Right atrium auricular region (tissue), 2 donors: ENCODE measurements at regions not wholly inside any gene's neighbourhood (a gene's known extent, or its start where the extent isn't known, plus 50 kb on each side); places are given as distances from the start of the nearest gene placed in this dataset.
"Not testable (repeated sequence)": the region's sequence is repeated elsewhere in the genome, so short reads cannot be mapped to it uniquely, and the experiment has no call there.

Source experiments
- DNase-seq: peaks from one replicate; pipeline ENCODE4 v3.0.0-alpha.2; 2019; ENCODE audit warnings: low spot score
- H3K27ac ChIP-seq, 2 donors: fragments of 200-600 bp; sonication (generic); 1 replicate in 1 of 2; 2 replicates in 1 of 2; pipeline ENCODE4 v1.5.1; 2016 to 2019
- H3K27me3 ChIP-seq, 2 donors: fragments of 200-600 bp; sonication (generic); one replicate each; pipeline versions ENCODE4 v1.5.1 to v1.6.0; 2017 to 2019
- H3K36me3 ChIP-seq: fragments of 200-600 bp; sonication (generic); one replicate; pipeline ENCODE4 v1.5.1; 2016
- H3K4me1 ChIP-seq, 2 donors: fragments of 200-600 bp; sonication (generic); one replicate each; pipeline versions ENCODE4 v1.5.1 to v1.6.0; 2017 to 2019
- H3K4me3 ChIP-seq, 2 donors: fragments of 200-600 bp; sonication (generic); 1 replicate in 1 of 2; 2 replicates in 1 of 2; pipeline ENCODE4 v1.5.1; 2017 to 2019; ENCODE audit warnings: mild to moderate bottlenecking in 1 of 2, moderate library complexity in 1 of 2
- H3K9me3 ChIP-seq, 2 donors: fragments of 200-600 bp; sonication (generic); one replicate each; pipeline ENCODE4 v1.5.1; 2019
- TF ChIP-seq, protein P1 (sequence below), 2 donors: fragments of 200-600 bp; sonication (generic); IDR thresholded peaks; one replicate each; pipeline ENCODE4 v1.5.1; 2019; ENCODE audit warnings: antibody characterized with exemption in 2 of 2

DNA sequence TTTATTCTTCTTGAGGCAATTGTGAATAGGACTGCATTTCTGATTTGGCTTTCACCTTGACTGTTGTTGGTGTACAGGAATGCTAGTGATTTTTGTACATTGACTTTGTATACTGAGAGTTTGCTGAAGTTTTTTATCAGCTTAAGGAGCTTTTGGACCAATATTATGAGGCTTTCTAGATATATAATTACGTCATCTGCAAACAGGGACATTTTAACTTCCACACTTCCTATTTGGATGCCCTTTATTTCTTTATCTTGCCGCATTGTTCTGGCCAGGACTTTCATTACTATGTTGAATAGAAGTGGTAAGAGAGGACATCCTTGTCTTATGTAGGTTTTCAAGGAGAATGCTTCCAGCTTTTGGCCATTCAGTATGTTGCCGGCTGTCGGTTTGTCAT is 425.4 kb upstream of the CHAC2 start:
- Histone ChIP-seq H3K4me3 (no peak overlapping the region), H3K4me1 (no peaks in the 10 kb centered on the region), H3K9me3 (no peaks in the 10 kb centered on the region), H3K27me3 (no peaks in the 10 kb centered on the region), H3K36me3 (no peaks in the 10 kb centered on the region), H3K27ac (no peak overlapping the region)
- DNase-seq = no peak
- TF ChIP-seq, protein P1, sequence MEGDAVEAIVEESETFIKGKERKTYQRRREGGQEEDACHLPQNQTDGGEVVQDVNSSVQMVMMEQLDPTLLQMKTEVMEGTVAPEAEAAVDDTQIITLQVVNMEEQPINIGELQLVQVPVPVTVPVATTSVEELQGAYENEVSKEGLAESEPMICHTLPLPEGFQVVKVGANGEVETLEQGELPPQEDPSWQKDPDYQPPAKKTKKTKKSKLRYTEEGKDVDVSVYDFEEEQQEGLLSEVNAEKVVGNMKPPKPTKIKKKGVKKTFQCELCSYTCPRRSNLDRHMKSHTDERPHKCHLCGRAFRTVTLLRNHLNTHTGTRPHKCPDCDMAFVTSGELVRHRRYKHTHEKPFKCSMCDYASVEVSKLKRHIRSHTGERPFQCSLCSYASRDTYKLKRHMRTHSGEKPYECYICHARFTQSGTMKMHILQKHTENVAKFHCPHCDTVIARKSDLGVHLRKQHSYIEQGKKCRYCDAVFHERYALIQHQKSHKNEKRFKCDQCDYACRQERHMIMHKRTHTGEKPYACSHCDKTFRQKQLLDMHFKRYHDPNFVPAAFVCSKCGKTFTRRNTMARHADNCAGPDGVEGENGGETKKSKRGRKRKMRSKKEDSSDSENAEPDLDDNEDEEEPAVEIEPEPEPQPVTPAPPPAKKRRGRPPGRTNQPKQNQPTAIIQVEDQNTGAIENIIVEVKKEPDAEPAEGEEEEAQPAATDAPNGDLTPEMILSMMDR (IDR thresholded peaks at IDR 0.05) = no peak

DNA sequence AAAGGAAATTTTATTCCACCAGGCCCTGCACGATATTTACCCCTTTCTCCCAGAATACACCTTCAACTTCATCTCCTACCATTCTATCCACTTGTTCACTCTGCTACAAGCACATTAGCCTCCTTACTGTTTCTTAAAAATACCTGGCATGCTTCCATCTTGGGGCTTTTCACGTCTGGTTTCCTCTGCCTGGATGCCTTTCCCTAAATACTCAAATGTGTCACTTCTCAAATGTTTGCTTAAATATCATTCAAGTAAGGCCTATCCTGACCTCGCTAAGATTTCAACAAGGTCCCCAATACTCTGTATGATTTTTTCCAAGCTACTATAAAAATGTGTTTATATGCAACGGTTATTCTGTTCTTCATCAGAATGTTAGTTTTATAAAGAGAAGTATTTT is 433.0 kb upstream of the CHAC2 start:
- Histone ChIP-seq H3K9me3 (no peaks in the 10 kb centered on the region), H3K27ac (no peak overlapping the region), H3K27me3 (no peaks in the 10 kb centered on the region), H3K4me1 (no peaks in the 10 kb centered on the region), H3K4me3 (no peak overlapping the region), H3K36me3 (no peaks in the 10 kb centered on the region)
- TF ChIP-seq, protein P1 (IDR thresholded peaks at IDR 0.05) = no peak
- DNase-seq = no peak

DNA sequence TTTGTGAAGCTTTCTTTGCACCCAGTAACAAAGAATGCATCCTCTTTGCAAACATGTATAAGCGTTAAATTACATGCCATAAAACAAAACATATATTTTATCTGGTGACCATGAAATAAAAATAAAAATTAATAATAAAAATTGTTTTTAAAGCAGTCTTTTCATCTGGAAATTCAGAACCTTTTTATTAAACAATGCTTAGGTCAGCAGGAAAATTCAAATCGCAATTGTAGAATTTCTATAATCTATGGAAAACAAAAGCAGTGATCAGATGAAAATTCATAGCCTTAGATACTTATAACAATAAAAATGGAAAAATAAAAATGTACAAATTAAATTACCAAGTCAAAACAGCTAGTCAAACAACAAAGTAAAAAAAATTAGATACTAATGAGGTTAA is 435.9 kb upstream of the CHAC2 start:
- Histone ChIP-seq H3K9me3 (no peaks in the 10 kb centered on the region), H3K27me3 (no peaks in the 10 kb centered on the region), H3K27ac (no peak overlapping the region), H3K4me3 (no peak overlapping the region), H3K36me3 (no peaks in the 10 kb centered on the region), H3K4me1 (no peaks in the 10 kb centered on the region)
- TF ChIP-seq, protein P1 (IDR thresholded peaks at IDR 0.05) = no peak
- no peak for DNase-seq

DNA sequence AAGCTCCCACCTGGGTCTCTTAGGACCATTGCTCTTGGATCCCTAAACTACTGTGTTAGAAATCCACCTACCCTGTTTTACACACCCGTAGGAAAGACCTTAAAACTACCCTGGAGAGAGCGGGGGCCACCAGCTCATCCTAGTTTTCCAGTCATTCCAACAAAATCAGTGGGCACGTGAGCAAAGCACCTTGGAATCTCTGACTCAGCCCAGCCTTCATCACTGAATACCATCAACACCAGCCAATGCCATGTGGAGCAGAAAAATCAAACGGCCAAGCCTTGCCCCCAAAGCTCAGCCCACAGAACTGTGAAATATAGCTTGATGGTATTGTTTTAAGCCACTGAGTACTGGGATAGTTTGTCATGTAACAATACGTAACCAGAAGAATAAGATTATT is 449.7 kb upstream of the CHAC2 start:
- no peak for DNase-seq
- no peaks in the 10 kb centered on the region for H3K4me1 ChIP-seq
- no peak overlapping the region for H3K27ac ChIP-seq
- H3K27me3 ChIP-seq = no peaks in the 10 kb centered on the region
- H3K4me3 ChIP-seq = no peak overlapping the region
- no peaks in the 10 kb centered on the region for H3K36me3 ChIP-seq
- no peaks in the 10 kb centered on the region for H3K9me3 ChIP-seq
- TF ChIP-seq, protein P1 (IDR thresholded peaks at IDR 0.05) = no peak

DNA sequence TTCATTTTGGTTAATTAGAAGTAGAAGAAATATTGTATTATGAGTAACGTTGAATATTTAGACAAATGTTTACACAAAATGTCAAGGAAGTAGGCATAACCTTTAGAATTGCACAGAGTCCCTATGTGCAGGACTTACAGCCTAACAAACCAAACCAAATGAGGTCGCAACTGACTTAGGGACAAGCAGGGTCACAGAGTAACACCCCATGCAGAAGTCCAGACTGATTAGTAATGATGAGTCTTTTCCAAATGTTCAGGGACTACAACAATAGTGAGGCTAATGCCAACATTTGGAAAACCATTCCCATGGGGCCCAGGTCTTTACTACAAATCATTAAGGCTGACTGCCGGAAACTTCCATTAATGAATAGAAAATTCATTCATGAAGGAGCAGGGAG is 452.5 kb upstream of the CHAC2 start:
- no peak overlapping the region for H3K27ac ChIP-seq
- no peaks in the 10 kb centered on the region for H3K9me3 ChIP-seq
- no peaks in the 10 kb centered on the region for H3K36me3 ChIP-seq
- TF ChIP-seq, protein P1 (IDR thresholded peaks at IDR 0.05) = no peak
- no peaks in the 10 kb centered on the region for H3K27me3 ChIP-seq
- no peak overlapping the region for H3K4me3 ChIP-seq
- no peak for DNase-seq
- no peaks in the 10 kb centered on the region for H3K4me1 ChIP-seq

DNA sequence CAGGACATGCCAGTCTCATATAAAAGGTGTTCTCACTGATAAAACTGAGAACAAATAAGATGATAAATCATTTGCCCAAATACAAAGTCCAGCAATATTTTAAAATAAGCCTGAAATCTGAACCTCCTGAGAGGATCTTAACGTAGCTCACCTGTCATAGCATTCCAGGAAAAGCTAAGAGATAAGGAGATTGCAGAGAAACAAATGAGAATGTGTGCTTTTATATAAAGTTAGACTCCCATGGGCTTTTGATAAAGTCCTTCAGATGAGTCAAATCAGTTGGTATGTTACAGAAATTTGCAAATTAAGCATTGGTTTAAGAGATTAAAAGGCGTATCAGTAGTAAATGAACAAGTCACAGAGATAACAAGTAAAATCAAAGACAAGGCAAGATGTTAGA is 452.9 kb upstream of the CHAC2 start:
- no peak for DNase-seq
- no peaks in the 10 kb centered on the region for H3K27me3 ChIP-seq
- TF ChIP-seq, protein P1 (IDR thresholded peaks at IDR 0.05) = no peak
- no peaks in the 10 kb centered on the region for H3K9me3 ChIP-seq
- H3K36me3 ChIP-seq = no peaks in the 10 kb centered on the region
- H3K27ac ChIP-seq = no peak overlapping the region
- no peaks in the 10 kb centered on the region for H3K4me1 ChIP-seq
- no peak overlapping the region for H3K4me3 ChIP-seq

DNA sequence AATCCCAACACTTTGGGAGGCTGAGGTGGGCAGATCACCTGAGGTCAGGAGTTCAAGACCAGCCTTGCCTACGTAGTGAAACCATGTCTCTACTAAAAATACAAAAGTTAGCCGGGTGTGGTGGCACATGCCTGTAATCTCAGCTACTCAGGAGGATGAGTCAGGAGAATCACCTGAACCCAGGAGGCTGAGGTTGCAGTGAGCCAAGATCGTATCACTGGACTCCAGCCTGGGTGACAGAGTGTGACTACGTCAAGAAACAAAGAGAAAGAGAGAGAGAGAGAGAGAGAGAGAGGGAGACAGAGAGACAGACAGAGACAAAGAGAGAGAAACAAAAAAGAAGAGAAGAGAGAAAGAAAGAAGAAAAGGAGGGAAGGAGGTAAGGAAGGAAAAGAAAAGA is 454.0 kb upstream of the CHAC2 start:
- H3K9me3 ChIP-seq, H3K4me1 ChIP-seq, DNase-seq: not testable (repeated sequence)

More for the DNA sequence above, 454.0 kb upstream of the CHAC2 start:
- H3K4me3 ChIP-seq, H3K27me3 ChIP-seq, H3K36me3 ChIP-seq, H3K27ac ChIP-seq: not testable (repeated sequence)
